Gastroesophageal sphincter (tissue), 4 donors: ENCODE measurements at regions not wholly inside any gene's neighbourhood (a gene's known extent, or its start where the extent isn't known, plus 50 kb on each side); places are given as distances from the start of the nearest gene placed in this dataset.
"Not testable (repeated sequence)": the region's sequence is repeated elsewhere in the genome, so short reads cannot be mapped to it uniquely, and the experiment has no call there.

Experiments used
- ATAC-seq: fragments of 150-250 bp; one replicate; pipeline ENCODE4 v1.9.1; 2016; ENCODE audit warnings: mild to moderate bottlenecking, moderate library complexity
- H3K27ac ChIP-seq, 4 donors: fragments of 200-600 bp; sonication (generic) in 3 of 4; 1 replicate in 3 of 4; 2 replicates in 1 of 4; pipeline ENCODE4 v1.5.1; 2016 to 2019
- H3K27me3 ChIP-seq: fragments of 200-600 bp; sonication (generic); one replicate; pipeline ENCODE4 v1.5.1; 2019
- H3K36me3 ChIP-seq, 2 donors: fragments of 200-600 bp; sonication (generic); one replicate each; pipeline ENCODE4 v1.5.1; 2019; ENCODE audit warnings: control low read depth in 1 of 2
- H3K4me1 ChIP-seq, 3 donors: fragments of 200-600 bp; sonication (generic); 1 replicate in 2 of 3; 2 replicates in 1 of 3; pipeline ENCODE4 v1.5.1; 2016 to 2019; ENCODE audit warnings: control low read depth in 2 of 3
- H3K4me3 ChIP-seq, 2 donors: fragments of 200-600 bp; sonication (generic); one replicate each; pipeline ENCODE4 v1.5.1; 2019; ENCODE audit warnings: mild to moderate bottlenecking in 1 of 2, moderate library complexity in 1 of 2
- H3K9me3 ChIP-seq, 3 donors: fragments of 200-600 bp; sonication (generic); one replicate each; pipeline ENCODE4 v1.5.1; 2017 to 2019; ENCODE audit warnings: control low read depth in 2 of 3
- CTCF ChIP-seq, 4 experiments: fragments of 200-600 bp in 2 of 4; fragments of 450-650 bp in 2 of 4; sonication (generic) in 1 of 4; IDR thresholded peaks; one replicate each; pipeline ENCODE4 v1.5.1; 2017 to 2019; ENCODE audit warnings: antibody characterized with exemption in 4 of 4, mild to moderate bottlenecking in 2 of 4, moderate library complexity in 2 of 4
- EP300 ChIP-seq: sonication (generic); formaldehyde crosslinking; IDR thresholded peaks from one replicate; pipeline ENCODE4 v1.6.1; 2017; ENCODE audit warnings: antibody characterized with exemption, mild to moderate bottlenecking
- POLR2A ChIP-seq, 2 donors: fragments of 450-650 bp; IDR thresholded peaks; one replicate each; pipeline ENCODE4 v1.6.1; 2017; ENCODE audit warnings: antibody characterized with exemption in 2 of 2, mild to moderate bottlenecking in 2 of 2, moderate library complexity in 1 of 2
- POLR2AphosphoS5 ChIP-seq: sonication (generic); formaldehyde crosslinking; IDR thresholded peaks from one replicate; pipeline ENCODE4 v1.6.1; 2017; ENCODE audit warnings: antibody characterized with exemption
- WGBS, 2 donors: methylation state at CpG; one replicate each; pipeline ENCODE4 v1.1.5; 2018; ENCODE audit warnings: low coverage in 1 of 2; 5-methylcytosine and 5-hydroxymethylcytosine counted together

- TF ChIP-seq EP300 = no peak
- no peak for TF ChIP-seq CTCF (IDR thresholded peaks at IDR 0.05)
- no peak for TF ChIP-seq POLR2AphosphoS5
- no peak for TF ChIP-seq POLR2A (IDR thresholded peaks at IDR 0.05)
- 50% methylated on average over 2 of the region's 13 CpGs; no CpG with 5 or more reads in 1 of the 2 donors for WGBS, 2 donors
- Histone ChIP-seq H3K4me3 (no peak overlapping the region), H3K36me3 (no peaks in the 10 kb centered on the region), H3K27me3 (peaks cover 43% of the 10 kb centered on the region), H3K9me3 (no peaks in the 10 kb centered on the region), H3K4me1 (peaks cover 0 to 8% (median 0%) of the 10 kb centered on the region in 3 donors), H3K27ac (no peak overlapping the region)
- no peak for ATAC-seq
These were observed 101.8 kb upstream of the EIF5 start for GRCh38 chr14:103232031-103232808.

GRCh38 chr14:103232831-103233319, 101.2 kb upstream of the EIF5 start:
- TF ChIP-seq POLR2AphosphoS5 (no peak), CTCF (IDR thresholded peaks at IDR 0.05) (no peak), EP300 (no peak), POLR2A (IDR thresholded peaks at IDR 0.05) (no peak)
- Histone ChIP-seq H3K4me3 (no peak overlapping the region), H3K36me3 (no peaks in the 10 kb centered on the region), H3K27ac (no peak overlapping the region), H3K27me3 (peaks cover 39% of the 10 kb centered on the region), H3K4me1 (peaks cover 0 to 8% (median 0%) of the 10 kb centered on the region in 3 donors), H3K9me3 (peaks cover 0 to 5% (median 0%) of the 10 kb centered on the region in 3 donors)
- ATAC-seq = no peak
- WGBS, 2 donors = 100% methylated on average over 1 of the region's 16 CpGs; no CpG with 5 or more reads in 1 of the 2 donors

- H3K36me3 ChIP-seq = no peaks in the 10 kb centered on the region
- peaks cover 0 to 10% (median 0%) of the 10 kb centered on the region in 3 donors for H3K9me3 ChIP-seq
- H3K4me3 ChIP-seq = no peak overlapping the region
- TF ChIP-seq POLR2A (IDR thresholded peaks at IDR 0.05) (no peak), EP300 (no peak), POLR2AphosphoS5 (no peak), CTCF (IDR thresholded peaks at IDR 0.05) (no peak)
- no peak overlapping the region for H3K27ac ChIP-seq
- H3K27me3 ChIP-seq = peaks cover 37% of the 10 kb centered on the region
- H3K4me1 ChIP-seq = peaks cover 0 to 8% (median 0%) of the 10 kb centered on the region in 3 donors
- 83% methylated on average over 2 of the region's 3 CpGs; no CpG with 5 or more reads in 1 of the 2 donors for whole genome bisulfite sequencing, 2 donors
- ATAC-seq = no peak
These were observed 100.7 kb upstream of the EIF5 start for GRCh38 chr14:103233328-103233727.

GRCh38 chr14:103234826-103235225, 99.2 kb upstream of the EIF5 start:
- not testable (repeated sequence) for ATAC-seq, H3K4me1 ChIP-seq, H3K36me3 ChIP-seq, H3K4me3 ChIP-seq, H3K27ac ChIP-seq
- WGBS, 2 donors = 35% methylated on average over 4 of the region's 9 CpGs; no CpG with 5 or more reads in 1 of the 2 donors
- Histone ChIP-seq H3K9me3 (peaks cover 0 to 25% (median 0%) of the 10 kb centered on the region in 3 donors), H3K27me3 (peaks cover 22% of the 10 kb centered on the region)

GRCh38 chr14:103235506-103235905, 98.5 kb upstream of the EIF5 start:
- H3K27me3 ChIP-seq = peaks cover 19% of the 10 kb centered on the region
- H3K4me1 ChIP-seq, H3K27ac ChIP-seq, H3K36me3 ChIP-seq, ATAC-seq, H3K4me3 ChIP-seq: not testable (repeated sequence)
- peaks cover 0 to 26% (median 0%) of the 10 kb centered on the region in 3 donors for H3K9me3 ChIP-seq
- WGBS, 2 donors = 33 to 40% methylated on average over 2 to 5 of the region's 5 CpGs

GRCh38 chr14:103239751-103240150, 94.3 kb upstream of the EIF5 start:
- Histone ChIP-seq H3K36me3 (no peaks in the 10 kb centered on the region), H3K4me1 (peaks cover 0 to 8% (median 0%) of the 10 kb centered on the region in 3 donors), H3K27me3 (peaks cover 16% of the 10 kb centered on the region), H3K27ac (no peak overlapping the region), H3K4me3 (no peak overlapping the region), H3K9me3 (peaks cover 0 to 26% (median 0%) of the 10 kb centered on the region in 3 donors)
- TF ChIP-seq CTCF (IDR thresholded peaks at IDR 0.05) = no peak
- TF ChIP-seq POLR2AphosphoS5 = no peak
- no peak for TF ChIP-seq POLR2A (IDR thresholded peaks at IDR 0.05)
- no peak for TF ChIP-seq EP300
- WGBS, 2 donors = 95 to 97% methylated on average over 5 to 6 of the region's 6 CpGs
- ATAC-seq = no peak
